ENCODE measurements at regions not wholly inside any gene's neighbourhood (a gene's known extent, or its start where the extent isn't known, plus 50 kb on each side); places are given as distances from the start of the nearest gene placed in this dataset.
"Not testable (repeated sequence)": the region's sequence is repeated elsewhere in the genome, so short reads cannot be mapped to it uniquely, and the experiment has no call there.

- no peak for DNase-seq (ENCODE audit: low spot score)
Measured at GRCh38 chr10:65142641-65143435, 1621.6 kb downstream of the REEP3 start.

DNA sequence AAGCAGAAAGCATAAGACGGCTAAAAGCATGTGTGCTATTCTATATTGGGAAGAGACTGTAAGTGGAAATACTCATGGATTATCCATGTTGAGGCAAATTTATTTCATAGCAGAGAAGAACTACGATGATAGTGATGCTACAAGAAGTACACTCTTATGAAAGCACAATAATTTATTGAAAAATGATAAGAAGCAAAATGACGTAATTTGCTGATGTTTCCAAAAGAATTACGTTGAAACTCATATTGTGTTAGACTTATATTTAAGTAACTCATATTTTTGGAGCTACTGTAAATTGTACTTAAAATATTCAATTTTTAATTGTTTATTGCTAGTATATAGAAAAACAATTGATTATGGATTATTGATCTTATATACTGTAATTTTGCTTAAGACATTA, 1622.5 kb downstream of the REEP3 start:
- no peak for DNase-seq (ENCODE audit: low spot score)

DNA sequence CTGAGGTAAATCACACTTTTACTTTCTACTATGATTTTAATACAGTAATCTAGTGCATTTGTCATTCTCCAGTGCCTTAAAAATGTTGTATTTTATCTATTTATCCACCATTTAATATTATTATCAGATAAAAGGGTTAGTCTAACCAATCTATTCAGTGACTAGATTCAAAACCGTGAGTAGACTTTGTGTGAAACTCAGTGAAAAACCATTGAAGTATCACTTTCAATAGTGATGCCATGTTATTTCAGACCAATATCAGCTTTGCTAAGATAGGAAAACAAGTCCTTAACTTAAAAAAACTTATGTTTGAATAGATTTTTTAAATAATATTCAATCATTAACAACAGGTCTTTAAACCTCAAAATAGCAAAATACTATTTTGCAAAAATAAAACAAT, 1628.7 kb downstream of the REEP3 start:
- no peak for DNase-seq (ENCODE audit: low spot score)

DNA sequence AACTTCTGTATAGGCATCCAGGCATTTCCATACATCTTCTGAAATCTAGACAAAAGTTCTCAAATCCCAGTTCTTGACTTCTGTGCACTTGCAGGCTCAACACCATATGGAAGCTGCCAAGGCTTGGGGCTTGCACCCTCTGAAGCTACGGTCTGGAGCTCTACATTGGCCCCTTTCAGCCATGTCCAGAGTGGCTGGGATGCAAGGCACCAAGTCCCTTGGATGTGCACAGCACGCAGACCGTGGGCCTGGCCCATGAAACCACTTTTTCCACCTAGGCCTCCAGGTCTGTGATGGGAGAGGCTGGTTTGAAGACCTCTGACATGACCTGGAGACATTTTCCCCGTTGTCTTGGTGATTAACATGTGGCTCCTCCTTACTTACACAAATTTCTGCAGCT, 1645.1 kb downstream of the REEP3 start:
- no peak for DNase-seq (ENCODE audit: low spot score)

GRCh38 chr10:65172249-65172648, 1651.0 kb downstream of the REEP3 start:
- DNase-seq (ENCODE audit: low spot score): no peak

- no peak for DNase-seq (ENCODE audit: low spot score)
Measured at GRCh38 chr10:65176994-65177393, 1655.8 kb downstream of the REEP3 start.

- no peak for DNase-seq (ENCODE audit: low spot score)
Measured at GRCh38 chr10:65183236-65183635, 1662.0 kb downstream of the REEP3 start.

DNA sequence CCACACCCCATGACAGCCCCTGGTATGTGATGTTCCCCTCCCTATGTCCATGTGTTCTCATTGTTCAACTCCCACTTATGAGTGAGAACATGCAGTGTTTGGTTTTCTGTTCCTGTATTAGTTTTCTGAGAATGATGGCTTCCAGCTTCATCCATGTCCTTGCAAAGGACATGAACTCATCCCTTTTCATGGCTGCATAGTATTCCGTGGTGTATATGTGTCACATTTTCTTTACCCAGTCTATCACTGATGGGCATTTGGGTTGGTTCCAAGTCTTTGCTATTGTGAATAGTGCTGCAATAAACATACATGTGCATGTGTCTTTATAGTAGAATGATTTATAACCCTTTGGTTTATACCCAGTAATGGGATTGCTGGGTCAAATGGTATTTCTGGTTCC, 1665.5 kb downstream of the REEP3 start:
- not testable (repeated sequence) for DNase-seq (ENCODE audit: low spot score)

DNA sequence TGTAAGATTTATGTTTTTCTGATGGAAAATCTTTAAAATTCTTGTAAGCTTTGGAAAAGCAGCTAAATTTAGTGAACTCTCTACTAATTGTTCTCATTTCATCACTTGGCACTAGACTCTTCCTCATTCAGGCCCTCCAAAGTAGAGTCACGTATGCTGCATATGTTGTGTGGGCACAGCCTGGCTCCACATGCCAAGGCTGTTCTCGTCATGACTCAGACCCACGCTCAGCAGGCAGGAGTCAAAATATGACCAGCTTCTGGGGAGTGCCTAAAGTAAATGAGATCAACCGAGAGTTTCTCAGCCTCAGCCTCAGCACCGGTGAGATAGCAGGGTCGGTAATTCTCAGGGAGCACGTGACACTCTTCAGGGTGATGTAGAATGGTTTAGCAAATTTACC, 1672.9 kb downstream of the REEP3 start:
- no peak for DNase-seq (ENCODE audit: low spot score)

DNA sequence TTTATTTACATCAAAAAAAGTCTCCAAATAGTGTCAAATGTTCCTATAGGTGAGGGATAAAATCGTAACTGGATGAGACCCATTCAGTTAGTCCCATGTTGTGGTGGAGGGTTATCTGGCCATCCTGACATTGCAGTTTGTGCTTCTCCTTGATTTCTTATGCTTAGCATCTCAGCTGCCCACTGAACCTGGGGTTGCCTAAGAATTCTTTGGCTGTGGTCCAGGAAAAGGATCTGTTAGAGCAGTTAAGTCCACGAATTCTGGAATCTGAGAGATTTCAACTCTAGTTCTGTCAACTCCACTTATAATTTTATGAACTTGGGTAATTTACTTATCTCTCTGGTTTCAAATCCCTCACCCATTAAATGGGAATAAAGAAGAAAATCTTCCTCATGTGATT, 1673.4 kb downstream of the REEP3 start:
- no peak for DNase-seq (ENCODE audit: low spot score)

DNA sequence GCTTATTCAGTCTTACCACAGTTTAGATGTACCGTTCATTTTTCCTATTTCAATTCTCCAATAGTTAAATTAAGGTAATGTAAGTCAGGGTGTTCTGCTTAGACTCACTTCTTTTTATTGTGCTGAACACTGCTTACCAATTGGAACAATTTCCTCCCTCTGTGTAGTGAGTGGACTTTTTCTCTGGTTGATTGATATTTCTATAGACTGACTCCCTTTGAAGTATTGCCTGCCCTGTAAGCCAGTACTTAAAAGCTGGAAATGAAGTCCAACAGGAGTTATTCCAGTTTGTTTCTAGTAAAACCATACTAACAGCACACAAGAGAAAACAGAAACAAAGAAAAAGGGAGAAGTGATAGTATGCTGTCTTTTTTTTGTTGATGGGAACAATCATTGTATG, 1674.9 kb downstream of the REEP3 start:
- no peak for DNase-seq (ENCODE audit: low spot score)

DNA sequence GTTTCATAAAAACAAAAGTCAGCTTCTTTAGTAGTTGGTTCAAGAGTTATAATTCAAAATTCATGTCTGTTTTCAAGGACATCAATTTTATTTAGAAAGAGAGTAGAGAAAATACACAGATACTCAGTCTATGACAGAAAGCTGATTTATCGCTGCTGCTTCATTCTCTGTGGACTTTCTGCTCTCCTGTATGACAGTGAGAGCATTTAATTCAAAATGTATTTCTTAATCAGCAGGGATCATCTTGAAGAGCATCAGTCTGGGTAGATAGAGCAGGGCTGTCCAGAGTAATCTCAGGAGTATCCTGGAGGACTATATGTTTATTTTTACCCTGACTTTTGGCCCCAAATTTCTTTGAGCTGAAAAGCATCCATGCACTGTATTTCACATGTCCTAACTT, 1676.7 kb downstream of the REEP3 start:
- no peak for DNase-seq (ENCODE audit: low spot score)

- no peak for DNase-seq (ENCODE audit: low spot score)
Measured at GRCh38 chr10:65201491-65201890, 1680.3 kb downstream of the REEP3 start.

- no peak for DNase-seq (ENCODE audit: low spot score)
Measured at GRCh38 chr10:65204999-65205398, 1683.8 kb downstream of the REEP3 start.

GRCh38 chr10:65213170-65213569, 1692.0 kb downstream of the REEP3 start:
- no peak for DNase-seq (ENCODE audit: low spot score)

DNA sequence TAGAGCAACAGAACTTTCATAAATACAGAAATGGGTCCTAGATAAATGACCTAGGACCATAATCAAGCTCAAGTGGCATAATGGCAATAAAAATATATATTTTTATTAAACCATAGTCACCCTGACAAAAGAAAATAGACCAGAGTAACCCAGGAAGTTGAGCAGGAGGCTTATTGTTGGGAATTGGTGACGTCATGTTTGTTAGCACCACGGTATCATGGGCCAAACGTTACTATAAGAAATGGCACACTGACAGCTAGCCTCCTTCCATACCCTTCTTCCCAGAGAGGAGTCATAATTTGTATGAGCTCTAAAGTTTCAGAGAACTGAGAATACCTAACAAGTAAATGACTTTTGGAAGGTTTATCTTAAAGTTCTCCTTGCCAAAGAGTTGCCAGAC, 1698.2 kb downstream of the REEP3 start:
- DNase-seq (ENCODE audit: low spot score): no peak

- no peak for DNase-seq (ENCODE audit: low spot score)
Measured at GRCh38 chr10:65231148-65231547, 1694.7 kb upstream of the LRRTM3 start.

DNA sequence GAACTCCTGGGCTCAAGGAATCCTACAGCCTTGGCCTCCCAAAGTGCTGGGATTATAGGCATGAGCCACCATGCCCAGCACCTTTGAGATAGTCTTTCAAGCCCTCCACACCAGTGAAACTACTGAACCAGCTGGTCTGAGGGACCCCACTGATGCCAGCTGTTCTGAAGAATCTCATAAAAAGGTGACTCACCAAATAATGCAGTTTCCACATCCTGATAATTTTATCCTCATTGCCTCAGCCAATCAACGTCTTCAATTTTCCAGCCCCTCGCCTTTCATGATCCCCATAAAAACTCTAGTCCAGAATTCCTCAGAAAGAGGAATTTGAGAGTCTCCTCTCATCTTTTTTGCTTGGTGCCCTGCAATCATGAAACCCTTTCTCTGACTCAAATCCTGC, 1691.6 kb upstream of the LRRTM3 start:
- no peak for DNase-seq (ENCODE audit: low spot score)

DNA sequence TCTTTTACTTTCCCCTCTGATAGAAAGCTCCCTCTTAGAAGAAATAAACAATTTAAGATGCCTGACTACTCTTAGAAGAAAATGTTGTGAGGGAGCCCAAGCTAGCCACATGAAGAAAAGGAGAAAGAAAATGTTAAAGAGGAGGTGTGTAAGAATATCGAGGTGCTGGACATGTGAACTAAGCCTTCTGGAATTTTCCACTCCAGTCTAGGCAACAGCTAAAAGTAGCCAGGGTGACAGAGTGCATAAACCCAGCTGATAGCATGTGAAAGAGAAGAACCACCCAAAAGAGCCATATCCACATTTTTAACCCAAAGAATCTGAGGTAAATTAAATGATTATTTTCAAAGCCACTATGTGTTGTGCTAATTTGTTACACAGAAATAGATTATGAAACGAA, 1690.6 kb upstream of the LRRTM3 start:
- no peak for DNase-seq (ENCODE audit: low spot score)

- no peak for DNase-seq (ENCODE audit: low spot score)
Measured at GRCh38 chr10:65235846-65236245, 1690.0 kb upstream of the LRRTM3 start.

DNA sequence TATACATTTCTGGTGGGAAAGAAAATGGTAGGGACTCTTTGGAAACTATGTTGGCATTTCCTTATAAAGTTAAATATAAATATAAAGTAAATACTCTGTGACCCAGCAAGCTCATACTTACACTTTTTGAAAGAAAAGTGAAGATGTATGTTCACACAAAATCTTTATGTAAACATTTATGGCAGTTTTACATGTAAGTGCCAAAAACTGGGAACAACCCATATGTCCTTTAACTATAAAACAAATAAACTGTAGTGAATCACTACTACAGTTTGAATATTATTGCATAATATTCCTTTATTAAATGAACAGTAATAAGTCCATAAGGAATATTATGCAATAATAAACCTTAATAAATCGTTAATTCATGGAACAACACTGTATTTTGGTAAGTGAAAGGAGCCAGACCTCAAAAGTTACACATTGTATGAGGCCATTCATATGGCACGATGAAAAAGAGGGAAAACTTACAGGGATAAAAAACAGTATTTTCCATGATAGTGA, 1660.3 kb upstream of the LRRTM3 start:
- no peak for DNase-seq (ENCODE audit: low spot score)

DNA sequence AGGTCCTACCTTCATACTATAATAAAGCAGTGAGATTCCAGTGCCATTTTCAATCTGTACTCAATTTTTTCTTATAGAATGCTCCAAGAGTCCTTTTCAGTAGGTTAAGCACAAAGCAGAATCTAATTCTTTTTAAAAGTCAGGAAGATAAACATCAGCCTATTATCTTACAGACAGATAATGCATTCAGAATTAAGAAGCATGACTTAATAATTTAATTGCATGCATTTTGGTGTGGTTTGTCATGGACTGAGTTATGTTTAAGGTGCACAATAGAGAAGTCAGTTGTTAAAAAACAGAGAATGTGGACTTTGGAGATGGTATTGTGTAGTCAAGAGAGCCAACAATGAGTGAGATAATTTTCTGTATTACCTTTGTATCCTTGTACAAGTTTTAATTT, 1656.3 kb upstream of the LRRTM3 start:
- DNase-seq (ENCODE audit: low spot score): not testable (repeated sequence)

- no peak for DNase-seq (ENCODE audit: low spot score)
Measured at GRCh38 chr10:65270969-65271368, 1654.9 kb upstream of the LRRTM3 start.

- DNase-seq (ENCODE audit: low spot score): no peak
Measured at GRCh38 chr10:65273115-65273514, 1652.7 kb upstream of the LRRTM3 start.

All from globus pallidus (tissue), 1 donor.